Suprapubic skin (tissue), 4 donors: ENCODE measurements at regions not wholly inside any gene's neighbourhood (a gene's known extent, or its start where the extent isn't known, plus 50 kb on each side); places are given as distances from the start of the nearest gene placed in this dataset.

Source experiments
- DNase-seq, 2 donors: peaks; one replicate each; pipeline ENCODE4 v3.0.0-alpha.2; 2019; ENCODE audit warnings: low spot score in 2 of 2
- H3K27ac ChIP-seq: fragments of 200-600 bp; sonication (generic); one replicate; pipeline ENCODE4 v1.5.1; 2019
- H3K27me3 ChIP-seq: fragments of 200-600 bp; sonication (generic); one replicate; pipeline ENCODE4 v1.5.1; 2019
- H3K36me3 ChIP-seq: fragments of 200-600 bp; sonication (generic); one replicate; pipeline ENCODE4 v1.5.1; 2019
- H3K4me1 ChIP-seq: fragments of 200-600 bp; sonication (generic); one replicate; pipeline ENCODE4 v1.5.1; 2019
- H3K4me3 ChIP-seq: fragments of 200-600 bp; sonication (generic); one replicate; pipeline ENCODE4 v1.5.1; 2019; ENCODE audit warnings: mild to moderate bottlenecking
- H3K9me3 ChIP-seq: fragments of 200-600 bp; sonication (generic); one replicate; pipeline ENCODE4 v1.5.1; 2019
- EP300 ChIP-seq: sonication (generic); formaldehyde crosslinking; IDR thresholded peaks from one replicate; pipeline ENCODE4 v1.6.1; 2017; ENCODE audit warnings: antibody characterized with exemption
- POLR2A ChIP-seq, 2 donors: fragments of 450-650 bp; IDR thresholded peaks; one replicate each; pipeline ENCODE4 v1.6.1; 2017; ENCODE audit warnings: antibody characterized with exemption in 2 of 2, mild to moderate bottlenecking in 2 of 2, moderate library complexity in 2 of 2
- POLR2AphosphoS5 ChIP-seq, 3 donors: sonication (generic); formaldehyde crosslinking; IDR thresholded peaks; one replicate each; pipeline ENCODE4 v1.6.1; 2017; ENCODE audit warnings: antibody characterized with exemption in 3 of 3
- WGBS: methylation state at CpG from one replicate; pipeline ENCODE4 v1.1.5; 2018; 5-methylcytosine and 5-hydroxymethylcytosine counted together
- TF ChIP-seq, protein P1 (sequence below), 2 donors: fragments of 200-600 bp in 1 of 2; fragments of 450-650 bp in 1 of 2; sonication (generic) in 1 of 2; IDR thresholded peaks; one replicate each; pipeline ENCODE4 v1.5.1; 2016 to 2019; ENCODE audit warnings: antibody characterized with exemption in 2 of 2, mild to moderate bottlenecking in 1 of 2, moderate library complexity in 1 of 2

DNA sequence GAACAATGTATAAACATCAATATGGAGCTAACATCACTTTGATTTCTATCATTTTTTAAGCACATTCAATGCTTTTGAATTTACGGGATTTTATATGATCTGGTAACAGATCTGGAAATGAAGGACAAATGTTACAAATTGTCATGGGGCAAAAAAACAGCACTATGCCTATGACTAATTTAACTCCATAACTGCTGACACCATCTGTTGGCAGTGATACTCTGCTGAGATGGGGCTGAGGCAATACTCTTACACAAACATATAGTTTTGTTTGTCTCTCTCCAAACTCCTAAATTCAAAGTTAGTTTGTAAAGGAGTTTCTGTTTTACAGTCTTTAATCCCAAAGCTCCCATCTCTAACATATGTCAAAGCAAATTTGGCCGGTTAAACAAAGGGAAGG lies 132.5 kb upstream of the FER start:
- H3K4me1 ChIP-seq: no peaks in the 10 kb centered on the region
- WGBS: 43% methylated on average over 2 of the region's 2 CpGs
- no peak overlapping the region for H3K4me3 ChIP-seq
- H3K27ac ChIP-seq: no peak overlapping the region
- H3K9me3 ChIP-seq: no peaks in the 10 kb centered on the region
- TF ChIP-seq, protein P1, sequence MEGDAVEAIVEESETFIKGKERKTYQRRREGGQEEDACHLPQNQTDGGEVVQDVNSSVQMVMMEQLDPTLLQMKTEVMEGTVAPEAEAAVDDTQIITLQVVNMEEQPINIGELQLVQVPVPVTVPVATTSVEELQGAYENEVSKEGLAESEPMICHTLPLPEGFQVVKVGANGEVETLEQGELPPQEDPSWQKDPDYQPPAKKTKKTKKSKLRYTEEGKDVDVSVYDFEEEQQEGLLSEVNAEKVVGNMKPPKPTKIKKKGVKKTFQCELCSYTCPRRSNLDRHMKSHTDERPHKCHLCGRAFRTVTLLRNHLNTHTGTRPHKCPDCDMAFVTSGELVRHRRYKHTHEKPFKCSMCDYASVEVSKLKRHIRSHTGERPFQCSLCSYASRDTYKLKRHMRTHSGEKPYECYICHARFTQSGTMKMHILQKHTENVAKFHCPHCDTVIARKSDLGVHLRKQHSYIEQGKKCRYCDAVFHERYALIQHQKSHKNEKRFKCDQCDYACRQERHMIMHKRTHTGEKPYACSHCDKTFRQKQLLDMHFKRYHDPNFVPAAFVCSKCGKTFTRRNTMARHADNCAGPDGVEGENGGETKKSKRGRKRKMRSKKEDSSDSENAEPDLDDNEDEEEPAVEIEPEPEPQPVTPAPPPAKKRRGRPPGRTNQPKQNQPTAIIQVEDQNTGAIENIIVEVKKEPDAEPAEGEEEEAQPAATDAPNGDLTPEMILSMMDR (IDR thresholded peaks at IDR 0.05): no peak
- TF ChIP-seq POLR2A (IDR thresholded peaks at IDR 0.05) (no peak), POLR2AphosphoS5 (IDR thresholded peaks at IDR 0.05) (no peak), EP300 (no peak)
- H3K36me3 ChIP-seq: no peaks in the 10 kb centered on the region
- DNase-seq: no peak
- H3K27me3 ChIP-seq: peaks cover 3% of the 10 kb centered on the region

DNA sequence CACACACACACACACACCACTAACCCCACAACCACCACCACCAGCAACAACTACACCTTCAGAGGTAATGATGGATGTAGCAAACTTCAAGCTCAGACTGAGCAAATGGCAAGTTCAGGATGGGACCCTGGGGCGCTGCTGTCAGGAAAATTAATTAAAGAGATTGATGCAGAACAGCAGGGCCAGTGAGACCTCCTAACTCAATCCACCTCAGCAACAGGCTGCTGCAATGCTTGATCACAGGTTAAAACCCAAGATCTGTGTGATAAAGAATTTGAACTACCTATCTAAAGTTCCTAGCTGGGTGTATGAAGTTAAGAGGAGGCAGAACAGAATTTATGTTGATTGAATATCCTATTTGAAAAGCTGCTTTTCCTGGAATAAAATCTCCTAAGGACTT lies 140.3 kb upstream of the FER start:
- Histone ChIP-seq H3K4me1 (no peaks in the 10 kb centered on the region), H3K36me3 (no peaks in the 10 kb centered on the region), H3K27ac (no peak overlapping the region), H3K4me3 (no peak overlapping the region), H3K27me3 (no peaks in the 10 kb centered on the region), H3K9me3 (no peaks in the 10 kb centered on the region)
- TF ChIP-seq POLR2AphosphoS5 (IDR thresholded peaks at IDR 0.05) (no peak), POLR2A (IDR thresholded peaks at IDR 0.05) (no peak), EP300 (no peak)
- TF ChIP-seq, protein P1 (IDR thresholded peaks at IDR 0.05): no peak
- WGBS: 27% methylated on average over 1 of the region's 1 CpG
- DNase-seq: no peak

DNA sequence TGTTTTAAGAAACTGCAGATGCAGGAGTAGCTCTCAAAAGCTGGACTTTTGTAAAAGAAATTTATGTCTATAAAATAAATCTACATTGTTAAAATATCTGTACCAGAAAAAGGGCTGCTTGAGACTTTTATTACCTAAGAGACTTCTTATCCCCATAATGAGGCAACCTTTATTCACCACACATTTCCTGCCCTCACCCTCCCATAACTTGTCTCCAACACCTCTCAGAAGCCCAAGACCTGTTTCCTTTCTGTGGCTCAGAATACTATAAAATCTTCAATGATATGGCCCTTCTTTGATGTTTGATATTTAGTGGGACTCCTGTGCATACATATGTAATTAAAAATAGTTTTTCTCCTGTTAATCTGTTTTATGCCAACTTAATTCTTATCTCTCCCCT lies 141.5 kb upstream of the FER start:
- Histone ChIP-seq H3K9me3 (no peaks in the 10 kb centered on the region), H3K27me3 (no peaks in the 10 kb centered on the region), H3K4me3 (no peak overlapping the region), H3K4me1 (no peaks in the 10 kb centered on the region), H3K36me3 (no peaks in the 10 kb centered on the region), H3K27ac (no peak overlapping the region)
- DNase-seq: no peak
- TF ChIP-seq POLR2AphosphoS5 (IDR thresholded peaks at IDR 0.05) (no peak), POLR2A (IDR thresholded peaks at IDR 0.05) (no peak), EP300 (no peak)
- TF ChIP-seq, protein P1 (IDR thresholded peaks at IDR 0.05): no peak

DNA sequence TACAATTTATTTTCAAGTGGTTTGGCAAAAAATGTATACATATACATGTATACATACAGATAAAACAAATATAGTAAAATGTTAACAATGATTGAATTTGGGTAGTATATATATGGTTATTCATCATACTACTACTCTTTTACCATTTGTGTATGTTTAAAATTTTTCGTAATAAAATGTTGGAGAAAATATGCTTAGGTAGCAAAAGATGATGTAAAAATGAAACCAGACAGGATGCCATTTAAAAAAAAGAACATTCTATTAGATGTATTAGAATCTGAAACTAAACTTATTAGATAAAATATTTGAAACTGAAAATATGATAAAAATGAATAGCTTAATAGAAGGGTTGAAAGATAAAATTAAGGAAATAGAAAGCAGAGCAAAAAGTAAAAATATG lies 144.9 kb upstream of the FER start:
- no peak for TF ChIP-seq EP300
- WGBS: 97% methylated on average over 1 of the region's 1 CpG

DNA sequence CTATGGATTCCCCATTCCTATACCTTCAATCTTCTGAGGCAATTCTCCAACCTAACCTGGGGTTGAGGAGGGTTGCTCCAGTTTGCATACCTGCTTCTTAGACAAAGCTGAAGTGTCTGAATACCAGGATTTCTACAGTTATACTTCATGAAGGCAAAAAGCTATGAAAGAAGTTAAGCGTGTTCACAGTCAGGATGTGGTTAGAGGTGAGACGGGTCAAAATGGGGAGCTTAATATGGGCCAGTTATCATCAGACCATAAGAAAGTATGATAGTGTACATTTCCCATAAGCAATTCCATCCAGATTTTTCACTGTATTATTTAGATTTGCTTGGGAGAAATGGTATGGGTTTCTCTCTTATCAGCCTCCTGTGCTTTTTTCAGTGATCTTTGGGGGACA lies 156.9 kb upstream of the FER start:
- TF ChIP-seq, protein P1 (IDR thresholded peaks at IDR 0.05): no peak
- TF ChIP-seq EP300: no peak
- no peak for TF ChIP-seq POLR2A (IDR thresholded peaks at IDR 0.05)
- TF ChIP-seq POLR2AphosphoS5 (IDR thresholded peaks at IDR 0.05): no peak
- Histone ChIP-seq H3K27me3 (no peaks in the 10 kb centered on the region), H3K9me3 (no peaks in the 10 kb centered on the region), H3K4me3 (no peak overlapping the region), H3K27ac (no peak overlapping the region), H3K4me1 (no peaks in the 10 kb centered on the region), H3K36me3 (no peaks in the 10 kb centered on the region)
- DNase-seq: no peak
- 85% methylated on average over 2 of the region's 2 CpGs for WGBS

More for the DNA sequence above, 144.9 kb upstream of the FER start:
- no peaks in the 10 kb centered on the region for H3K4me1 ChIP-seq
- no peaks in the 10 kb centered on the region for H3K27me3 ChIP-seq
- H3K27ac ChIP-seq: no peak overlapping the region
- H3K36me3 ChIP-seq: no peaks in the 10 kb centered on the region
- DNase-seq: no peak
- no peak overlapping the region for H3K4me3 ChIP-seq
- no peaks in the 10 kb centered on the region for H3K9me3 ChIP-seq

DNA sequence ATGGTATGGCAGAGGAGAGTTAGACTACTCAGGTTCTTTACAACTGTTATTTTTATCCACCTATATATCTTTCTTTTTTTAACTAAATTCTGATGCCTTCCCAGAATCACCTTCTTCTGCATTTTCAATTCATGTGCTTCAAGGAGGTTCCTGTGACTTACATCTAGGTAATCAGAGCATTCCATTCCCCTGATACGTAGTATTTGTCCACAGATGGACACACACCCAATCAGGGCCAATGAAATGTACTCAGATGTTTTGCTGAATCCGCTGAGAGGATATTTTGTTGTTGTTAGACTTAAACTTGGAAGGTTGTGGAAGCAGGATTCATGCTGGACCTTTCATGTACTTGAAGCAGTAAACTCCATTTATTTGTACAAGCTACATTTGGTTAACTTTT lies 159.4 kb upstream of the FER start:
- Histone ChIP-seq H3K36me3 (no peaks in the 10 kb centered on the region), H3K27me3 (no peaks in the 10 kb centered on the region), H3K9me3 (no peaks in the 10 kb centered on the region), H3K4me3 (no peak overlapping the region), H3K4me1 (no peaks in the 10 kb centered on the region), H3K27ac (no peak overlapping the region)
- 80% methylated on average over 2 of the region's 2 CpGs for WGBS
- TF ChIP-seq POLR2A (IDR thresholded peaks at IDR 0.05) (no peak), POLR2AphosphoS5 (IDR thresholded peaks at IDR 0.05) (no peak), EP300 (no peak)
- TF ChIP-seq, protein P1 (IDR thresholded peaks at IDR 0.05): no peak
- DNase-seq: no peak
